EL (cell line): ENCODE measurements at regions not wholly inside any gene's neighbourhood (a gene's known extent, or its start where the extent isn't known, plus 50 kb on each side); places are given as distances from the start of the nearest gene placed in this dataset.
"Not testable (repeated sequence)": the region's sequence is repeated elsewhere in the genome, so short reads cannot be mapped to it uniquely, and the experiment has no call there.

ENCODE experiments used
- DNase-seq: peaks from one replicate; pipeline ENCODE4 v3.0.0-alpha.2; 2016

DNA sequence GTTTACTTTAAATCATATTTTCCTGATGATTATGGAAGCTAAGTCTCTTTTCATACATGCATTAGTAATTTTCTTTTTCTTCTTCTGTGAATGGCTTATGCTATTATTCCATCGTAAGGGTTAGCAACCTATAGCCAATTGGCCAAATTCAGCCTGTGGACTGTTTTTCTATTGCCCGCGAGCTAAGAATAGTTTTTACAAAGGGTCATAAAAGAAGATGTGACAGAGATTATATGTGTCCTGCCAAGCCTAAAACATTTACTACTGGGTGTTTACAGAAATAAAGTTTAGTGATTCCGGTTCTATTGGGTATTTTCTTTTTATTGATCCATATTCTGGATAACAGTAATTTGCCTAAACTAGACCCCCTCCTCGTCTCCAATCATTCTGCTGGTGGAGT lies 268.8 kb upstream of the DIO3 start:
- no peak for DNase-seq

DNA sequence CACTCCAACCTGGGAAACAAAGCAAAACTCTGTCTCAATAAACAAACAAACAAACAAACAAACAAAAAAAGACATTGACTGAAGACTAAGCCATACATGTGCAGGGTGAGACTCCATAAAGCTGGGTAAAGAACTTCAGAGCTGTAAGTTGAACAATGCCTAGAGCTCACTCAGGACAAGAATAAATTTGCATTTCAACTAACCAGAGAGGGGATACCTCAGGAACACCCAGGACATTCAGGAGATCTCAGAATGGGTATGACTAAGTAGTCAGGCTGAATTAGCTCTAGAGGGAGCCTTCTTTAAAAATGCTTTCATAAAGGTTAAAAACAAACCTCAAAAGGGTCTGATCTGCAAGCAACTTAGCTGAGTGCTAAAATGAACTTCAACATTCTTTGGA lies 267.7 kb upstream of the DIO3 start:
- DNase-seq = no peak

DNA sequence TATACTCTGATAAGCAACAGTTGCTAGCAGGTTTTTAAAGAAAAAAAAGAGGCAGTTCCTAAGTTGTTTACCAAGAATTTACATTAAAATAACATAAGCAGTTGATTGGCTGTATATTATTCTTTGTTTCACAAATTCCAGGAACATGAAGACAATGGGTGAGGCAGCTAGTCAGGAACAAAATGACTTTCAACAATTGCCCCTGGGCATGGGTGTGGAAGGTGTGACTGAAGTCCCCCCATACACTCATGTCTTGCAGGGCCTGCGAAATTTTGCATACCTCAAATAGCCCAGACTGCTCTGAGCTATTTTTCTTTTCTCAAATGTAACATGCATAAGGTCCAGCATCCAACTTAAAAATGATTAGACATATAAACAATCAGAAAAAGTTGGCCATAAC lies 267.2 kb upstream of the DIO3 start:
- DNase-seq = no peak

DNA sequence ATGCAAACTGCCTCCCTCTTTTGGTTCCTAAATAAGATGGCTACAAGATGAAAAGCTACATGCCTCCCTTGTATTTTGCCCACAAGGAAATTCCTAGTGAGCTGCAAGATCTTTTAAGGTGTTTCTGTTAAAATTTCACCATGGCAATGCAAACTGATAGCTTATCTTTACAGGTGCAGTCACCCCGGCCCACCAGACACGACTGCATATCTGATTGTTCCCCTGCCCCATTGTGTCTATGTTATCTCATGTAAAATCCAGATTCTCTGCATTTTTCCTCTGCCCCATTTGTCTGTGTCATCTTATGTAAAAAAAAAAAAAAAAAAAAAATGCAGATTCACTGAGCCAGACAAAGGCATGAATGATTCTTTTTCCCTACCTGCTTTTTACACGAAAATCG lies 261.5 kb upstream of the DIO3 start:
- not testable (repeated sequence) for DNase-seq

DNA sequence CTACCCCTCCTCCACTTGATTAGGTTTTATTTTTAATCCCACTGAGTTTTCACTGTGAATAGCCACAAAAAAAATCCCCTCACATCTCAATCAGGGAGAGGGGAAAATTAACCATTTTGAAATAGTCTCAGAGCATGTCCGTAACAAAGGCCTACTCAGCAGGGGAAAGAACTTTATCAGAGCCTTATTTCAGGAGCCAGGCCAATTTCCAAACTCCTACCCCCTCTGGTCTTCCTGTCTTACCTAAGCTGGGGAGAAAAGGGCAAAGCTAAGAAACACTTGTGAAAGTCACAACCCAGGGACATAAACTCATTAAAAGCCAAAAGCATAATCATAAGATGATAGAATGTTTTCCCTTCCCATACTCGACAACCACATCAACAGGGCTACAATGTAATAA lies 260.3 kb upstream of the DIO3 start:
- DNase-seq = no peak

DNA sequence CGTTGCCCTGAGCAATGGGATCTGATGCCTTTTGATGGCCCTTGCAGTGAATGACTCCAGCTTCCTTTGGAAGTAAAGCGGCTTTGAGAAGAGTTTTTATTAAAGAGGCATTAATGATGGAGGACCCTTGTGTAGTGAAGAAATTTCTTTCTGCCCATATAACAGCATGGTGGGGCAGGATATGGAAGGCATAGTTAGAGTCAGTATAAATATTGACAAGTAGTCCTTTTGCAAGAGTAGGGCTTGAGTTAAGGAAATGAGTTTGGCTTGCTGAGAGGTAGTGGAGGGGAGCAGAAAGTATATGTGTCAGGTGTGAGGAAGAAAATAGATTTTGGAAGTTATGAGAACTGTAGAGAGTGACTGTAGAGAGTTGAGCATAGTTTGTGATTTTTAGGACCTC lies 254.1 kb upstream of the DIO3 start:
- not testable (repeated sequence) for DNase-seq

DNA sequence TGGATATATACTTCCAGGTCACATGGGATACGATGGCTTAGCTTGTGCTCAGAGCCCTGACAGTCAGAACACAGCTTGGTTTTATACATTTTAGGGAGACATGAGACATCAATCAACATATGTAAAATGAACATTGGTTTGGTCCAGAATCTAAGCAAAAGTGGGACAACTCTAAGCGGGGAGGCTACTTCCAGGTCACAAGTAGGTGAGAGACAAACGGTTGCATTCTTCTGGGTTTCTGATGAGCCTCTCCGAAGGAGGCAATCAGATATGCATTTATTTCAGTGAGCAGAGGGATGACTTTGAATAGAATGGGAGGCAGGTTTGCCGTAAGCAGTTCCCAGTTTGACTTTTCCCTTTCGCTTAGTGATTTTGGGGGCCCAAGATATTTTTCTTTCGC lies 250.1 kb upstream of the DIO3 start:
- not testable (repeated sequence) for DNase-seq

DNA sequence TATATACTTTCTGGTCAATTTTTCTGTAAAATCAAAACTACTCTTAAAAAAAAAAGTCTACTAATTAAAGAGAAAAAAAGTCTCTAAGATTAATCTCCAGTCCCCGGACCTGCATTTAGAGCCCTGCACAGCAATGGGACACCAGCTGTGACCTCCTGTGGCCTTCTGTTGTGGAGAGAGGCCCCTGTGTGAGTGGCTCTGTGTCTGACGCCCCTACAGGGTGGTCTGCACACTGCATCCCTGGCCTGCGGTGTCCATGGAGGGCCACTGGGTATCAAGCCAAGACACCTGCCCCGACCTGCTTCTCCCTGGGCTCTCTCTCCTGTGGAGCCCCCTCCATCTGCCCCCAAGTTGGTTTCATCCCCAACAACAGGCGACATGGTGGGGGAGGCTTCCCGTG lies 248.0 kb upstream of the DIO3 start:
- no peak for DNase-seq

DNA sequence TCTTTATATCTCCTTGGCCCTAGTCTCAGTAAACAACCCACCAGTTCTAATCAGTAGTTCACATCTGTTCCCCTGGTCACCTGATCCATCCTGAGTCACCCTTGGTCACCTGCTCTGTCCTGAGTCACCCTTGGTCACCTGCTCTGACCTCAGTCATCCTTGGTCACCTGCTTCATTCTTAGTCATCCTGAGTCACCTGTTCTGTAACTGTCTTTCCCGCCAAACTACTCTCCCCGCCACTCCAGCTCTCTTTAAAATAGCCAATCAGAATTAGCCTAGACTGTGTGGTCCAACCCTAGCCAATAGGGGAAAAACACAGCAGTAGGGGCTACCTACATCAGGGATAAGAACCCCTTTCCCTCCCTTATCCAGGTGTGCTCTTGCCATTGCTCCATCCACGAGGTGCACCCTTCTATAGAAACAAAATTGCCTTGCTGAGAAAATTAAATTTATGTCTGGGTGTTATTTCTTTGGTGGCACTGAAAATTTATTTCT lies 245.4 kb upstream of the DIO3 start:
- DNase-seq = no peak

DNA sequence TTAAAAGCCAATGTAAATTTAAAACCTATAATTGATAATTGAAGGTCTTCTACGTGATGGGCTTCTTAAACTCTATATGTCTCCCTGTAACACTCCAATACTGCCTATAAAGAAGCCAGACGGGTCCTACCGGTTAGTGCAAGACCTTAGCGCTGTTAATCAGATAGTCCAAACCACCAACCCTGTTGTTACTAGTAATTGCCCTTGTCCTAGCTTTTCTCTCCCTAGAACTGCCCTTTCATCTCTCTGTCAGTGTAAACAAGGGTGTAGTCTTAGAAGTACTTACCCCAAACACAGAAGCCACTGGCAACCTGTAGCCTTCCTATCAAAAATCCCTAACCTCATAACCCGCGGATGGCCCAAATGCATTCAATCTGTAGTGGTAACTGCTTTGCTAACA lies 243.0 kb upstream of the DIO3 start:
- DNase-seq = no peak

DNA sequence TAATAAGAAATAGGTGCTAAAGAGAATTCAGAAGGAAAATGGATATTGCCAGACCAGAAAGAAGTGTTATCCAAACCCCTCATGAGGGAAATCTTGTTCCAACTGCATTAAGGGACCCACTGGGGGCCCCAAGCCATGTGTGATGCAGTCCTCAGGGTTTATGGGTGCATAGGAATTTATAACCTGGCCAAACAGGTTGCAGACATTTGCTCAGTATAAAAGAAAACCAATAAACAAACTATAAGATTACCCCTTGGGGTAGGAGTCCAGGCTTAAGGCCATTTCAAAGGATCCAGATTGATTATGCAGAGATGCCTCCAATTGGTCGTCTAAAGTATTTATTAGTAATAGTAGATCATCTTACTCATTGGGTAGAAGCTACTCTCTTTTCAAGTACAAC lies 240.9 kb upstream of the DIO3 start:
- DNase-seq = no peak

DNA sequence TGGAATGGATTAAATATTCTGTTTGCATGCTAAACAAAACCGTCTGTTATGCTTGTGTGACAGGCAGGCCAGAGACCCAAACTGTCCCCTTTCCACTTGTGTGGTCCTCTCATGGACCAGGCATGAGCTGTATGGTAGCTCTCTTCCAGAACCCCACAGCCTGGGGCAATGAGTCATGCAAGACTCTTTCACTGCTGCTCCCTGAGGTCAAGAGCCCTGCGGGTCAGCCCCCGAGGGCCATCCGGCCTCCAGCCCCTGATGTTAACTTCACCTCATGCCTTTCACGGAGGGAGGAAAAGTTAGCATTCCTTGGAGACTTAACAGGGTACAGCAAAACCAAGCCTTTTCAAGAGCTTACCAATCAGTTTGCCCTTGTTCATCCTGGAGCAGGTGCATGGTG lies 239.1 kb upstream of the DIO3 start:
- DNase-seq = no peak

DNA sequence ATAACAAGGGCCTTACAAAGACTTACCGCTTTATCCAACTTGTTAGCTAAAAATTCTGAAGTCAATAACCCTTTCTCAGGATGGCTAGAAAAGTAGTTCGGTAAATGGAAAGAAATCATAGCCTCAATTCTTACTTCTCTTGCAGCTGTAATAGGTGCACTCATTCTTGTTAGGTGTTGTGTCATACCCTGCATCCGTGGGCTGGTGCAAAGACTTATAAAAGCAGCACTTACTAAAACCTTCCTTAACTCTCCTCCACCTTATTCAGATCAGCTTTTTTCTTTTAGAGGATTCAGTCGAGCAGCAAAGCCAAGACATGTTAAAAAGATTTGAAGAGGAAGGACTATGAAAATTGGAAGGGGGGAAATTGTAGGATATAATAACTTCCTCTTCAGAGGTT lies 238.2 kb upstream of the DIO3 start:
- DNase-seq = no peak

DNA sequence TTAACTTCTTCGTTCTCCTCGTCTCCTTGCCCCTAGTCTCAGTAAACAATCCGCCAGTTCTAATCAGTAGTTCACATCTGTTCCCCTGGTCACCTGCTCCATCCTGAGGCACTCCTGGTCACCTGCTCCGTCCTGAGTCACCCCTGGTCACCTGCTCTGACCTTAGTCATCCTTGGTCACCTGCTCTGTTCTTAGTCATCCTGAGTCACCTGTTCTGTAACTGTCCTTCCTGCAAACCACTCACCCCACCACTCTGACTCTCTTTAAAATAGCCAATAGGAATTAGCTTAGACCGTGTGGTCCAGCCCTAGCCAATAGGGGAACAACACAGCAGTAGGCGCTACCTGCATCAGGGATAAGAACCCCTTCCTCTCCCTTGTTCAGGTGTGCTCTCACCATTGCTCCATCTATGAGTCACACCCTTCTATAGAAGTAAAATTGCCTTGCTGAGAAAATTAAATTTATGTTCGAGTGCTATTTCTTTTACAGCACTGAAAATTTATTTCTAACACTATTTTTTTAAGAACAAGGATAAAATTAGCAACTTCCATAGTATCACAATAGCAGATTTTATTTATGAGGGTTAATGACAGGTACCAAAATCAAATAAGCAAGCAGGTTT lies 237.6 kb upstream of the DIO3 start:
- DNase-seq = not testable (repeated sequence)

DNA sequence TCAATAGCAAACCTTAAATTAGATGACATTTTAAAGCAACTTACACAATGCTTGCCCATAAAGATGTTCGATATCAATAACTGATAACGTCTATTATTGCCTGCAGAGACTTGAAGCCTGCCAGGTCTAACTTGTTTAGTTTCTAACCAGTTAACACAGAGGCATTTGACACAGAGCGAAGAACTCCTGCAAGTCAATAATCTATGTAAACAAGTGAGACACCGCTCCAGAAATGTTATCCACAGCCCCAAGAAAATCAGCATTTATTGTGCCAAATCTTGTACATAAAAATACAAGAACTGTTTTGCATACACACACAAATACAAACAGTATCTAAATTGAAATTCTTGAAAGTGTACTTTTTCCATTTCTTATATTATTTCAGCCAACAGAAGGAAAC lies 236.0 kb upstream of the DIO3 start:
- no peak for DNase-seq

DNA sequence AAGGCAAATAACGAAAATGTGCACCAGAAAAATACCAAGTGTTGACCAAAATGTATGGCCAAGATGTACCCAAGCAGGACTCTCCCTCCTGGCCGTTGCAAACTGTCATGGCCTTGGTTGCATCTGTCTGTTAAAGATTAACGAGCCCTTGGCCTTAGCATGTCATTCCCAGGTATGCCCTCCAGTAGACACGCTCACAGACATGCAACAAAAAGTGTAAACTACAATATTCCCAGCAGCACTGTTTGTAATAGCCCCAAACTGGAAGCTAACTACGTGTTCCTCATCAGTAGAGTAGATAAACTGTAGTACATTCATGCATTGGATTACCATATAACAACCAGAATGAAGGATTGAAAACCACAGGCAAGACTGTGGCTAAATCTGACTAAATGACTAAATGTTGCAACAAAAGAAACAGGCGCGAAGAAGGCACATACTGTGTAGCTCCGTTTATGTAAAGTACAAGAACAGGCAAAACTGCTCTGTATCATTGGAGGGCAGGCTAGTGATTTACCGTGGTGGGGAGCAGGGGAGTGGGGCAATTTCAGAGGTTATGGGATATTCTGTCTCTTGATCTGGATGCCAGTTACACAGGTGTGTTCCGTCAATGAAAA lies 232.8 kb upstream of the DIO3 start:
- DNase-seq = no peak

DNA sequence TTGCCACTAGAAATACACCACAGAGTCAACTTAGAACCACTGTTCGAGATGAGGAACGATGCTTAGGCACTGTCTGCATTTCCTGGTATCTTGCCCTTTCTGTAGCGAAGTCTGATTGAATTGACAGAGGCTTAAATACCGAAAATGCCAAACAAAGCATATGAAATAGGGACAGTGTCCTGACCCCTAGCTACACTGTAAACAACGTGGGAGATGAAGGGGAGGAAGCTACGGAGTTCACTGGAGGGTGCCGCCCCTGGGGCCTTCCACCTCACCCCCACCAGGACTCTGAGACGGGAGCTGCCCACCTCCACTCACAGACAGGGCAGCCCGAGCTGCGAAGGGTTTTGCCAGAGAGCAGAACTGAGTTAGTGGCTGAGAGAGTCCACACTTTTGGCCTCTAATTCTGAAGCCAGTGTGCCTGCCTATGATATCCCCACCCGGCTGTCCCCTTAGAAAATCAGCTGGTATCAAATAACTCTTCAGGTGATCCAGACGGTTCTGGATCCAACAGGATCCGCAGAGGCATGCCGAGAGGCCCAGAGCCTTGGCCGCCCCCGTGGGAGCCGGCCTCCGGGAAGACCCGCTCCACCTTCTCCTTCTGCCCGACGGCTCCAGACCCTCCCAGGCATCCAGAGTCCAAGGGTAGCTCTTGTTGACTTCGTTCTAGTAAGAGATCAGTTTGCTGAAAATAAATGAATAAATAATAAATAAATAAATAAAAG lies 230.7 kb upstream of the DIO3 start:
- no peak for DNase-seq

DNA sequence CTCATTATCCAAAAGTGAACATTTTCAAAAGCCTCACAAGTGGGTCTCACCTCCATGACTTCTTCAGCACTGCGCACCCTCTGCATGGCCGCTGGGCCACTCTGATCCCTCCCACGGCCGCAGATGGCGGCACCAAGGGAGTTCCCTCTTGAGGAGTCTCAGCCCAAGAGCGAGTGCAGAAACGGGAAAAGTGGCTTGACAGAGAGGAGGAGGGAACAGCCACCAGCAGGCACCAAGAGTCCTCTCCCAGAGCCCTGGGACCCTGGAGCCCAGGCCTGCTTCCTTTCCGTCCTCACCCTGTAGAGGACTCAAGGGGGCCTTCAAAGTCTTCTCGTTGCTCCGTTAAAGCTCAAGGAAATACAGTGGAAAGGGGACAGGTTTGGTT lies 230.2 kb upstream of the DIO3 start:
- no peak for DNase-seq

DNA sequence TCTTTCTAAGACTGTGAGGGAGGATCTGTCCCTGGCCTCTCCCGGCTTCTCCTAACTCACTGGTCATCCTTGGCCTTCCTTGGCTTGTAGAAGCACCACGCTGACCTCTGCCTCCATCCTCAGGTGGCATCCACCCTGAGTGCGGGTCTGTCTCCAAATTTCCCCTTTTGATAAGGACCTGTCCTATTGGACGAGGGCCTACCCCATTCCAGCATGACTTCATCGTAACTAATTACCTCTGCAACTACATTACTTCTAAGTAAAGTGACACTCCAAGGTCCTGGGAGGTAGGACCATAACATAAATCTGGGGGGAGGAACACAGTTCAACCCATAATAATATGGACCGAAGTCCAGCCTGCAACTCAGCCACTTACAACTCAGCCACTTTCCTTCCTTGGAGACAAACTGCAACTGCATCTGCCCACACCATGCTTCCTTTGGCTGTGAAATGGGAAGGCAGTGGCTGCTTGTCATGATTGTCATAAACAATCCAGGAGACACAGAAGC lies 229.6 kb upstream of the DIO3 start:
- no peak for DNase-seq

DNA sequence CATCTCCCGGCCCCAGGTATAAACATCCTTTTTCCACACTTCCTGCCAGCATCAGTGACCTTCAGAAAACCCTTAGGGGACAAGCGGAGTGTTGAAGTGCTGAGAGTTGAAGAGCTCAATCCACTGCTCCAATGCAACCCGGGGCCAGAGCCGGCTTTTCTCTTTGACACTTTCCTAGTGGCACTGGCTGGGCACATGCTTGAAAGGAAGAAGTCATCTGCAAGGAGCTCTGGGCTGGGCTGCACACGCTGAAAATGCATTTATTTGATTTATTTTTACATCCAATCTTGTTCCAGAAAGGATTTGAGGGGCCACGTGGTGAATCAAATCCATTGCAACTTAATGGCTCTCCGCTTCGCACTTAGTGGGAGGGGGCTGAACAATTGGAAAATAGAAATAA lies 229.0 kb upstream of the DIO3 start:
- no peak for DNase-seq

DNA sequence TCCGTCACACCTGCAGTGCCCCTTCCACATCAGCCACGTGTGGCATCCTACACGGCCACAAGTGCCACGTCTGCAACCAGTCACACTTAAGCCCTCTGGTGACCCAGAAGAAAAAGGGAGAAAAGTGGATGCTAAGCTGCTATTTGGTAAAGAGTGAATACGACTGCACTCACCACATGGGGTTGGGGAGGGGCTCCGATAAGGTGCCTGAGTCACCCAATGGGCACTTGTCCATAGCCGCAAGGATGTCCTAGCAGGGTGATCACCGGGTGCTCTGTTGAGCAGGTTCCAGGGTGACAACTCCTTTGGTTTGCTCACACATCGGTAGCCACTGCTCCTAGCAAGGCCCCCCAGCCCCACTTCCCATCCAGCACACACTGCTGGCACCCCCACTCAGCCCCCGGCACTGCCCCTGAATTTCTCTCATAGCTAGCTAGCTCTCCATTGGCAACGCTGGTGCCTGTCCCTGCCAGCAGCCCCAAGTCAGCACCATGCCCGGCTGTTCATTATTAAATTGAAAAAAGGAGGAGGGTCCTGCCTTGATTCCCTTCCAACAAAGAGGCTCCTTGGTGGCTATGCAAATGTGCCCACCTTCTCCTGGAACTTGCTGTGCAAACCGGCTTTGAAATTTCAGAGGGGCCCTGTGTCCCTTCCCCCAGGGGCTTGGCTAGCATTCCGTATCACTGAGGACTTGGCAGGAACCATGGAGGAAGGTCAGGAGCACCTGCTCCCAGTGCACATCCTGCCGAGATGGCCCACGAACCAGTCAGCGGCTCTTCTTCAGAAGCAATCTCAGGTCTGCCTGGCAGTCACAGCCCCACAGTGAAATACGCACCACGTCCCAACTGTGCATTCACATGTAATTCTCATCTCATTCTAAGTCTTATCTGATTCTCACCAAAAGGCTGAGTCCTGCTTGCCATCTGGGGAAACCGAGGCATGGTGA lies 227.7 kb upstream of the DIO3 start:
- DNase-seq = no peak

DNA sequence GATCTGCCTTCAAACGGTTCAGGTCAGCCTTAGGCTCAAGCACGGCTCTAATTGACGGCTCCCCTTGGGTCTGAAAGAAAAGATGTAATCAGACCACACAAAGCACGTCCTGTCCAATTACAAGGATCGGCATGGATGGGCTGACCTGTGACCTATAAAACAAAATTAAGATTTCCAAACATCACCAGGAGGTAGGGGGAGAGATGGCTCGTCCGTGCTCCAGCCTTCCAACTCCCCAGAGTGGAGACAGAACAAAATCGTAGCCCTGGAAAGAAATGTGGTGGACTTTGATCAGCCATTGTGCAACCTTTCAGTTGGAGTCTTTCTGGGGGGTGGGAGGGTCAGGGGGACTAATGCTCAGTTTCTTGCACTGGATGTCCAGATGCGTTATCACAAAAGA lies 226.6 kb upstream of the DIO3 start:
- no peak for DNase-seq

DNA sequence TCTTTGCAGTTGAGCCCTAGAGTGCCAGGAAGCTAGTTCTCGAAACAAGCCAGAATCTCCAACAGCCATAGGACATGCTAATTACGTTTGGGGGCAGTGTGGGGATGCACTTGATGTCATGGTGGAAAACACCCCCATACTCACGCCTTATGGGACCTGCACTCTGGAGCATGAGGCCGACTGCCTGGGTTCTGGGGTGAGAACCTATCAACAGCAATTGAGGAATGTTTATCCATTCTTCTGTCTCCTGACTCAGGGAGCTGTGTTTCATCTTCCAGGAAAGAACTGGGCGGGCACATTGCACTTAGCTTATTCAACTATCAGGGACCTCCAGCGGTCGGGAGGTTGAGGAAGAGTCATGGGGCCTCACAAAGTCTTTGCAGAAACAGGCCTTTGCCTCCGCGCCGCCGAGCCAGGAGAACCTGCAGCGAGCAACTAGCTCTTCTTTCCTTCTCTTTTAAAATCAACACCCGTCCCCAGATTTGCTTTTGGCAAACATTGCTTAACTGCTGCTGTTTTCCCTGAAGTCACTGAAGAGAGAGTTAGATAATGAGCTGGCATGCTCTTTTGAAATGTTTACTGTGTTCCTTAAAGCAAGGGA lies 226.1 kb upstream of the DIO3 start:
- DNase-seq = no peak
